ENCODE measurements at regions not wholly inside any gene's neighbourhood (a gene's known extent, or its start where the extent isn't known, plus 50 kb on each side); places are given as distances from the start of the nearest gene placed in this dataset.

GRCh38 chr12:115470526-115470925, 786.6 kb upstream of the TBX3 start:
- H3K4me3 ChIP-seq (ENCODE audit: low read depth, low read length) = no peak overlapping the region
- TF ChIP-seq, protein P1, sequence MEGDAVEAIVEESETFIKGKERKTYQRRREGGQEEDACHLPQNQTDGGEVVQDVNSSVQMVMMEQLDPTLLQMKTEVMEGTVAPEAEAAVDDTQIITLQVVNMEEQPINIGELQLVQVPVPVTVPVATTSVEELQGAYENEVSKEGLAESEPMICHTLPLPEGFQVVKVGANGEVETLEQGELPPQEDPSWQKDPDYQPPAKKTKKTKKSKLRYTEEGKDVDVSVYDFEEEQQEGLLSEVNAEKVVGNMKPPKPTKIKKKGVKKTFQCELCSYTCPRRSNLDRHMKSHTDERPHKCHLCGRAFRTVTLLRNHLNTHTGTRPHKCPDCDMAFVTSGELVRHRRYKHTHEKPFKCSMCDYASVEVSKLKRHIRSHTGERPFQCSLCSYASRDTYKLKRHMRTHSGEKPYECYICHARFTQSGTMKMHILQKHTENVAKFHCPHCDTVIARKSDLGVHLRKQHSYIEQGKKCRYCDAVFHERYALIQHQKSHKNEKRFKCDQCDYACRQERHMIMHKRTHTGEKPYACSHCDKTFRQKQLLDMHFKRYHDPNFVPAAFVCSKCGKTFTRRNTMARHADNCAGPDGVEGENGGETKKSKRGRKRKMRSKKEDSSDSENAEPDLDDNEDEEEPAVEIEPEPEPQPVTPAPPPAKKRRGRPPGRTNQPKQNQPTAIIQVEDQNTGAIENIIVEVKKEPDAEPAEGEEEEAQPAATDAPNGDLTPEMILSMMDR (IDR thresholded peaks at IDR 0.05; ENCODE audit: borderline replicate concordance, insufficient read depth, low read depth, low read length) = no peak

- TF ChIP-seq, protein P1 (IDR thresholded peaks at IDR 0.05; ENCODE audit: borderline replicate concordance, insufficient read depth, low read depth, low read length) = no peak
- H3K4me3 ChIP-seq (ENCODE audit: low read depth, low read length) = no peak overlapping the region
Measured at GRCh38 chr12:115468087-115468510, 784.1 kb upstream of the TBX3 start.

GRCh38 chr12:115467531-115467930, 783.6 kb upstream of the TBX3 start:
- H3K4me3 ChIP-seq (ENCODE audit: low read depth, low read length) = no peak overlapping the region

GRCh38 chr12:115466076-115466475, 782.1 kb upstream of the TBX3 start:
- TF ChIP-seq, protein P1 (IDR thresholded peaks at IDR 0.05; ENCODE audit: borderline replicate concordance, insufficient read depth, low read depth, low read length) = no peak
- H3K4me3 ChIP-seq (ENCODE audit: low read depth, low read length) = no peak overlapping the region

More at GRCh38 chr12:115467531-115467930, 783.6 kb upstream of the TBX3 start:
- TF ChIP-seq, protein P1 (IDR thresholded peaks at IDR 0.05; ENCODE audit: borderline replicate concordance, insufficient read depth, low read depth, low read length) = no peak

DNA sequence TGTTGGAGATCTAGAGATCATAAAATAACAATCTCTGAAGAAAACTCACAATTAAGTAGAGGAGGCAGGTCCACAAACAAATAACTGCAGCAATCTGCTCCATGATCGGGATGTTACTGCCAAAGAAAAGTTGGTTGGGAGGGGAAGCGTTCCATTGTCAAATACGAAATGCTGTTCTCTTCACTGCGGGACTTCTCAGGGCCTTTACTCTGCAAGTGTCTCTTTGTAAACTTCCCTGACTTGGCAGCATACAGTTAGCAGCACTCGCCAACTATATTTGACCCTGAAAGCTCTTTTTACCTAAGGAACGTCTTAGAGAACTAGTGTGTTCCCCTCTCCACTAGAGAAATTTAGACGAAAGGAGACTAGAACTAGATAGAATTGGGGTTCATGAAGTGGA, 780.7 kb upstream of the TBX3 start:
- TF ChIP-seq, protein P1 (IDR thresholded peaks at IDR 0.05; ENCODE audit: borderline replicate concordance, insufficient read depth, low read depth, low read length) = no peak
- no peak overlapping the region for H3K4me3 ChIP-seq (ENCODE audit: low read depth, low read length)

GRCh38 chr12:115464111-115464581, 780.2 kb upstream of the TBX3 start:
- TF ChIP-seq, protein P1 (IDR thresholded peaks at IDR 0.05; ENCODE audit: borderline replicate concordance, insufficient read depth, low read depth, low read length) = no peak
- no peak overlapping the region for H3K4me3 ChIP-seq (ENCODE audit: low read depth, low read length)

DNA sequence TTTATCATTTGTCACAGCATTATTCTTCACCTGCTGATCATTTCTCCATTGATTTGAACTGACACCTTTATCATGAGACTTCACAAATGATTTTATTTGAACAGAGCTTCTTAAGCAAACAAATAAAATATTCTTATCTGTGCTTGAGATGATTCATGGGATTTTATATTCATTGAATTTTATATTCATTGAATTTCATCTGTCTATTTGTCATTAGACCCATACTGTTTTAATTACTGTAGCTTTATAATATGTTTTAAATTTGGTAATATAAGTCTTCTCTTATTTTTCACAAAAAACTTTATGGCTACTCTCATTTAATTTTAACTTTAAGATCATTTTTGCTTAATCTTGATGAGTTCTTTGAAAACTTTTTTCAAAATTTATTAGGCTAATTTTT, 777.4 kb upstream of the TBX3 start:
- TF ChIP-seq, protein P1 (IDR thresholded peaks at IDR 0.05; ENCODE audit: borderline replicate concordance, insufficient read depth, low read depth, low read length) = no peak
- H3K4me3 ChIP-seq (ENCODE audit: low read depth, low read length) = no peak overlapping the region

Data from GM12875 (cell line).